RWPE1 (cell line): ENCODE measurements at regions not wholly inside any gene's neighbourhood (a gene's known extent, or its start where the extent isn't known, plus 50 kb on each side); places are given as distances from the start of the nearest gene placed in this dataset.

Experiments
- CTCF ChIA-PET: fragments of 350-600 bp; sonication (Branson Sonifier 250); formaldehyde crosslinking; extraction: SDS; loops from one replicate; lab custom pipeline; 2021; lab: Yijun Ruan, JAX
- POLR2A ChIA-PET: fragments of 400-600 bp; formaldehyde crosslinking; extraction: SDS; loops from one replicate; lab custom pipeline; 2020; ENCODE audit warnings: antibody characterized with exemption; ENCODE audit not compliant: low non-redundant PET; lab: Yijun Ruan, JAX
- DNase-seq: peaks from one replicate; pipeline ENCODE4 v3.0.0; 2012; ENCODE audit warnings: low spot score
- H3K27ac ChIP-seq: fragments of 450-650 bp; 2 replicates; pipeline ENCODE4 v1.5.1; 2017
- CTCF ChIP-seq: fragments of 450-650 bp; conservative IDR thresholded peaks from 2 replicates; pipeline ENCODE4 v1.5.1; 2017; ENCODE audit warnings: low read depth, mild to moderate bottlenecking

- CTCF ChIA-PET, result no interaction called here
- POLR2A ChIA-PET, result no interaction called here
- no peak for TF ChIP-seq CTCF
- DNase-seq, result no peak
- no peak overlapping the region for H3K27ac ChIP-seq
Measured at GRCh38 chr12:97162173-97162572, 255.1 kb downstream of the NEDD1 start.

GRCh38 chr12:97164936-97165335 lies 257.9 kb downstream of the NEDD1 start:
- ChIA-PET POLR2A (no interaction called here), CTCF (interaction anchor here (0.7 kb wide), 1 partner anchor 16 kb away, joined by 4 read pairs; no protein-coding TSS in a partner anchor)
- no peak for TF ChIP-seq CTCF

GRCh38 chr12:97167598-97167997 lies 260.5 kb downstream of the NEDD1 start:
- ChIA-PET CTCF (no interaction called here), POLR2A (no interaction called here)
- no peak for TF ChIP-seq CTCF
- DNase-seq, result no peak
- no peak overlapping the region for H3K27ac ChIP-seq

More at GRCh38 chr12:97164936-97165335, 257.9 kb downstream of the NEDD1 start:
- no peak overlapping the region for H3K27ac ChIP-seq
- DNase-seq, result no peak

GRCh38 chr12:97168804-97169203 lies 261.7 kb downstream of the NEDD1 start:
- no peak overlapping the region for H3K27ac ChIP-seq
- no peak for DNase-seq
- TF ChIP-seq CTCF, result no peak
- CTCF ChIA-PET, result no interaction called here
- POLR2A ChIA-PET, result no interaction called here

GRCh38 chr12:97169889-97170567 lies 263.0 kb downstream of the NEDD1 start:
- H3K27ac ChIP-seq, result no peak overlapping the region
- DNase-seq, result no peak
- POLR2A ChIA-PET, result no interaction called here
- CTCF ChIA-PET, result interaction anchor here (0.6 kb wide), 2 partner anchors 37 to 184 kb away, joined by 5 to 6 read pairs; no protein-coding TSS in a partner anchor
- no peak for TF ChIP-seq CTCF

- TF ChIP-seq CTCF, result no peak
- no peak for DNase-seq
- CTCF ChIA-PET, result interaction anchor here (0.7 kb wide), 1 partner anchor 948 kb away, joined by 3 read pairs; no protein-coding TSS in a partner anchor
Measured at GRCh38 chr12:97173688-97174410, 266.8 kb downstream of the NEDD1 start.

More at GRCh38 chr12:97173688-97174410, 266.8 kb downstream of the NEDD1 start:
- no peak overlapping the region for H3K27ac ChIP-seq
- POLR2A ChIA-PET, result no interaction called here
